HG03571 (cell line): ENCODE measurements at regions not wholly inside any gene's neighbourhood (a gene's known extent, or its start where the extent isn't known, plus 50 kb on each side); places are given as distances from the start of the nearest gene placed in this dataset.
"Not testable (repeated sequence)": the region's sequence is repeated elsewhere in the genome, so short reads cannot be mapped to it uniquely, and the experiment has no call there.

ENCODE experiments used
- ATAC-seq: cut with Tn5 transposase; IDR thresholded peaks from one replicate; pipeline ENCODE4 v1.9.1; 2021; ENCODE audit not compliant: unreplicated experiment

DNA sequence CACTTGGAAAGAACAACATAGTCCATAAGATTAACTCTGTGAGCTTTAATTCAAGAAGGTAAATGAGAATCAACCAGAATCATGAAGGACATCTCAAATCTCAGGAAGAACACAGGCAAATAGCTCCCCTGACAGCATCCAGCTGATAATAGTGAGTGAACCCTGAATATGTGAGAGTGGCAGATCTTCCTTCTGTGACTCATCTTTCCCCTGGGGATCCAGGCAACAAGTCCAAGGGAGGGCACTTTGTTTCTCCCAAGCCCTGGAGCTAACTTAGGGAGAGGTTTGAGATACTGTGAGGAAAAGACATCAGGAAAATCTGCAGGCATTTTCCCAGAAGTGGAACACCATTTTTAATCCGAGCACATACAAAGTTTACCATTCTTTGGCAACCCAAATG is 763.9 kb upstream of the MGAT4C start:
- ATAC-seq: no peak

DNA sequence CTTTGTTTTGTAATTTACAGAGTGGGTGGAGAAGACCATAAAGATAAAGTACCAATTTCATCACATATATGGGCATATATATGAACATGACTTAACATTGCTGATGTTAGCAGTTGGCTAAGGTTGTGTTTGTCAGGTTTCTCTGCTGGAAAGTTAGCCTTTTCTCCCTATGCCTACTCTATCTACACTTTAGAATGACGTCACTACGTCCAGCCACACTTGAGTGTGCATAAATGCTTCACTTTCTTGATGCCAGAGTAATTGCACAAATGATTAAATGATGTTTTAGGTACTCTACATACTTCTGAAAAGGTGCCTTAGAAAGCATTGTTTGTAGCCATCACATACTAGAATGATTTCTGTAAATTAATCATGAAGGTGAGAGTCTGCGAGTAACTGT is 759.2 kb upstream of the MGAT4C start:
- ATAC-seq: no peak

- no peak for ATAC-seq
These were observed 752.7 kb upstream of the MGAT4C start for GRCh38 chr12:87008785-87009384.

DNA sequence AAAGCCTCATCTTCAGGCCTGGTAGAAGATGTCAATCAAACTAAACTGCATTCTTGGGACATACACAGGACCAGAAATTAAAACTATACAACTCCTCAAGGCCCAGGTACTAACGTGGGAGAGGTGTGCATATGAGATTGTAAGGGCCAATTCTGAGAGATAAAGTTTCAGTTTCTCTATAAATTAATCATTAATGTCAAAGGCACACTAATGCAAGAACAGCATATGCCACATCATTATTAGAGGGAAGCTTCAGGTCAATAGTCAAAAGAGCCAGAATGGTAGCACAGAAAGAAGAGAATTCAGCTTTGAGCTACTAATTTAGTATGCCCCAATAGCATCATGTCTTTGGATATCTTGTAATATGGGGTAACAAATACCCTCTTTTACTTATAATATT is 744.9 kb upstream of the MGAT4C start:
- no peak for ATAC-seq

GRCh38 chr12:86985298-86985697 is 729.1 kb upstream of the MGAT4C start:
- no peak for ATAC-seq

DNA sequence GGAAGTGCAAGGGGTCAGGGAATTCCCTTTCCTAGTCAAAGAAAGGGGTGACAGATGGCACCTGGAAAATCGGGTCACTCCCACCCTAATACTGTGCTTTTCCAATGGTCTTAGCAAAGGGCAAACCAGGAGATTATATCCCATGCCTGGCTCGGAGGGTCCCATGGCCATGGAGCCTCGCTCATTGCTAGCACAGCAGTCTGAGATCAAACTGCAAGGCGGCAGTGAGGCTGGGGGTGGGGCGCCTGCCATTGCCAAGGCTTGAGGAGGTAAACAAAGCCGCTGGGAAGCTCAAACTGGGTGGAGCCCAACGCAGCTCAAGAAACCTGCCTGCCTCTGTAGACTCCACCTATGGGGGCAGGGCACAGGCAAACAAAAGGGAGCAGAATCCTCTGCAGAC is 714.4 kb upstream of the MGAT4C start:
- ATAC-seq: not testable (repeated sequence)

DNA sequence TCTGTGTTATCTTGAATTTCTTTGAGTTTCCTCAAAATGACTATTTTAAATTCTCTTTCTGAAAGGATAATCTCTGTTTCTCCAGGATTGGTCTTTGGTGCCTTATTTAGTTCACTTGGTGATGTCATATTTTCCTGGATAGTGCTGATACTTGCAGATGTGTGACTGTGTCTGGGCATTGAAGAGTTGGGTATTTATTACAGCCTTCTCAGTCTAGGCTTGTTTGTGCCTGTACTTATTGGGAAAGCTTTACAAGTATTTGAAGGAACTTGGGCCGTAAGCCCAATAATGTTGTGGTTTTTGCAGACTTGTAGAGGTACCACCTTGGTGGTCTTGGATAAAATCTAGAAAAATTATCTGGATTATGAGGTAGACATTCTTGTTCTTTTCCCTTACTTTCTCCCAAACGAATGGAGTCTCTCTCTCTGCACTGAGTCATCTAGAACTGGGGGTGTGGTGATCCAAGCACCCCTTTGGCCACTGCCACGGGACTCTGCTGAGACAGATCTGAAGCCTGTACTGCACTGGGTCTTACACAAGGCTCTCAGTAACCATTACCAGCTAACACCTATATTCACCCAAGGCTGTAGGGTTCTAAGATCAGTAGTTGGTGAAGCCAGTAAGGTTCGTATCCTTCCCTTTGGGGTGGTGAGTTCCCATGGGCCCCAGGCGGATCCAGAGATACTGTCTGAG is 703.7 kb upstream of the MGAT4C start:
- no peak for ATAC-seq

DNA sequence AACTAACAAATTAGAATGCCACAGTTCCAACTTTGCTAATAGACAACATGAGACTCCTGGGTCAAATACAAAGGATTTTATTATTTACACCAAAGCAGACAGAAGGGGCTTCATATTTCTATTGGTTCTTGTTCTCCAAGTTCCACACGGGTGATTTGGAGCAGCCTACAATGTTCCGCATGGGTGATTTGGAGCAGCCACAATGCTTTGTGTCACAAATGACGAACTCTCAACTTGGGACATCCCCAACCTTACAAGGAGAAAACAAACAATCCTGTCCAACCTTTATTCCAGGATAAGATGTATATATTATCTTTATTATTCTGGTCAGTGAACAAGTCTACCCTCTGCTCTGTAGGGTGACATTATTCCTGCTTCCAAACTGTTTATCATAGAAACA is 694.3 kb upstream of the MGAT4C start:
- ATAC-seq: no peak

DNA sequence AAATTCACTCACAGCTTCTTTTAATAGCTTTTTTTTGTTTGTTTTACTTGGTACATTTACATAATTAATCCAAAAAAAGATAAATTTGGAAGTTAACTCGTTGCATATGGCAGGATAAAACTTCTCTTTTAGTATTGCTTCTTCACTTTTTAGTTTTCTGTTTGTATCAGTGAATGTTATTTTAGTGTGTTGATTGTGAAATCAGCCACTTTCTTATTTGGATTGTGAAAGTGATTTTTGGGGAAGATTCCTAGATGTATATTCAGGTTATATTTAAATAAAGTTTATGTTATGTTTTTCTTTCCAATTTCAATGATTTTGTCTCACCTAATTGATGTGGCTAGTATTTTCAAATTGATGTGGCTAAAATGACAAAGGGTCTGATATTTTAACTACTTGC is 693.9 kb upstream of the MGAT4C start:
- ATAC-seq: no peak

DNA sequence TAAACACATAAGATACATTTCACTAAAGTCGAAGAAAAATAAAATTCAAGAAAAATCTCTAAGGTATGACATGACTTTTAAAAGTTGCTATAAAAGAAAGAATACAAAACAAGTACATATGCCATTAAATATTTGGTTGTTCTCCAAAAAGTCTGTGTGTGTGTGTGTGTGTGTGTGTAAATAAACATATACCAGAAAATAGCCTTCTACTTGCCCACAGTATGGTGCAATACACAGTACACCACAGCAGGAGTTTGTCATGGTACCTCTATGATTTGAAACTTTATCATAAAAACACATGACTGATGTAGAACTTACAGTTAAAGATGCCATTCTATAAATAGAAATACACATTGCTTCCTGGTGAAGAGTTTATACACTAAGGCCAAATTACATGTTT is 692.7 kb upstream of the MGAT4C start:
- no peak for ATAC-seq

GRCh38 chr12:86945685-86946196 is 689.5 kb upstream of the MGAT4C start:
- no peak for ATAC-seq

DNA sequence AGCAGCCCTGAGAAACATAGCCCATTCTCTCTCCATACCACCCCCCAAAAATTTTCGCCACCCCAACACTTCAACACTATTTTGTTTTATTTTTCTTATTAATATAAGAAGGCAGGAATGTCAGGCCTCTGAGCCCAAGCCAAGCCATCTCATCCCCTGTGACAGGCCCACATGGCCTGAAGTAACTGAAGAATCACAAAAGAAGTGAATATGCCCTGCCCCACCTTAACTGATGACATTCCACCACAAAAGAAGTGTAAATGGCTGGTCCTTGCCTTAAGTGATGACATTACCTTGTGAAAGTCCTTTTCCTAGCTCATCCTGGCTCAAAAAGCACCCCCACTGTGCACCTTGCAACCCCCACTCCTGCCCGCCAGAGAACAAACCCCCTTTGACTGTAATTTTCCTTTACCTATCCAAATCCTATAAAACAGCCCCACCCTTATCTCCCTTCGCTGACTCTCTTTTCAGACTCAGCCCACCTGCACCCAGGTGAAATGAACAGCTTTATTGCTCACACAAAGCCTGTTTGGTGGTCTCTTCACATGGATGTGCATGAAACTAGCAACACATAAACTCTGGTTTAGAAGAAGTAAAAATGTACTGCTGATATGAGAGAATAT is 688.1 kb upstream of the MGAT4C start:
- not testable (repeated sequence) for ATAC-seq

DNA sequence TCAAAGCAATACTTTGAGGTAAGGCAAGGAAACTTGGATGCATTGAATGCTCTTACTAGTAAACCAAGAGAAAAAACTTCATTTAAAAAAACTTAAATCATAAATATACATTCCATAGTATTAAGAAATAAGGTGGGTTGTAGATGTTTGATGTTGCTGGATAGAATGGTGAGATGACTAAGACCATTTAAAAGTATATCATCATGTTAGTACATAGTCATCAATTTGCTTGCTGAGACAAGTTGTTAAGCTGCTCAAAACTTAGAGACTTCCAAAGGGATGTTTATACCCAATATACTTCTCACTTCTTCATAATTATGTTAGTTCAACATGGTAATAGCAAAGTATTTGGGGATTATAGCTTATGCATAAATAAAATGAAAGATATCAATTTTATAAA is 675.5 kb upstream of the MGAT4C start:
- no peak for ATAC-seq

DNA sequence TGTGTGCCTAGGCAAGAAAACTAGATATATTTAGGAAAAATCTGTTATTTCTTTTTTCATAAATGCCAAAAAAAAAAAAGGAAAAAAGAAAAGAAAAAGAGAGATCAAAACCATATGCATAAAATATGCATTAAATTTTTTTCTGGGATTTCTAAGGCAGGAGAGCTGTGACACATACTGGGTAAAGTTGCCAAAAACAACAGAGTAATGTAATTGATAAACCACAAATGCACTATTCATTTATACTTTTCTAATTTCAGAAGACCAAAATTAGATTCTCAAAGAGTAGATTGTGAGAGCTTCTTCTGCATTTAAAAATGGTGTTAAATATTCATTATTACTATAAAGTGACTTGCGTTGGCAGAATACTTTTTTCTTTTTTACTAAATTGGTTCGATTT is 673.8 kb upstream of the MGAT4C start:
- no peak for ATAC-seq

GRCh38 chr12:86917121-86917520 is 660.9 kb upstream of the MGAT4C start:
- no peak for ATAC-seq

DNA sequence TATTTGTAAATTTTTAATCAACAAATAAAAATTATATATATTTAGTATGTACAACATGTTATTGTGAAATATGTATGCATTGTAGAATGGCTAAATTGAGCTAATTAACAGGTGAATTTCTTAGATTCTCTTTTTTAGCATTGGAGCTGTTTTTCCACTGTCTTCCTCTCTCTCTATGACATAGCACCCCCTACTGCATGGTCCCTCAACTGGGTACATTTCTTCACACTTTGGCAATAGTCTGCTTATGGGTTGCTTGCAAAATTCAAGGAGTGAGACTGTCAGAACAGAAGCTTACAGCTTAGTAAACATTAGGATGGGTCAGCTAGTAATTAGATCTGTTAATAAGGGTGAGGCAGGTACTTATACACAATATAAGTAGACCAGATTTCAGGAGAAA is 658.5 kb upstream of the MGAT4C start:
- no peak for ATAC-seq

DNA sequence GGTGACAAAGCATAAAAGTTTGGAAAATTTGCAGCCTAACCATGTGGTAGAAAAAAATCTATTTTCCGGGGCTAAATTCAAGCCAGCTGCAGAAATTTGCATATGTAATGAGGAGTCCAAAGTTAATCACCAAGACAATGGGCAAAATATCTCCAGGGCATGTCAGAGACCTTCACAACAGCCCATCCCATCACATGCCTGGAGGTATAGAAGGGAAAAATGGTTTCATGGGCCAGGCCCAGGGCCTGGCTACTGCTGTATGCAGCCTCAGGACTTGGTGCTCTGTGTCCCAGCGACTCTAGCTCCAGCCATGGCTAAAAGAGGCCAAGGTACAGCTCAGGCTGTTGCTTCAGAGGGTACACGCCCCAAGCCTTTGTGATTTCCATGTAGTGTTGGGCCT is 655.8 kb upstream of the MGAT4C start:
- ATAC-seq: no peak

GRCh38 chr12:86903159-86903558 is 647.0 kb upstream of the MGAT4C start:
- ATAC-seq: no peak

- ATAC-seq: no peak
These were observed 604.6 kb upstream of the MGAT4C start for GRCh38 chr12:86860776-86861175.

DNA sequence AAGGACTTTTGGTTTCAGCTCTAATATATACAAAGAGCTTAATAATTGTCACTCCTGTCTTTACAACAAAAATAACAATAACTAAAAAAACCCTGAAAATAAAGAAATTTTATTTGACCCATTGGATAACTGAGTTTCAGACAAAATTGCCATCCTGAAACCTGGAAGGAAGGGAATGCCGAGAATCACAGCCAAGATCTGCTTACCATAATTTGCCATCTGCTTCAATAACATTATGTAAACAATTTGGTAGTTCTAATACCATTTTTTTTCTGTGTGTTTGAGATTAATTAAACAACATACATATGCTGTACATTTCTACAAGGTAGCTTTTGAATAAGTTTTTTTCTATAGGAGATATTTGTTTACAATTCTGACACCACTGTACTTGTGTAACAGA is 596.3 kb upstream of the MGAT4C start:
- ATAC-seq: no peak

GRCh38 chr12:86838711-86839110 is 582.5 kb upstream of the MGAT4C start:
- ATAC-seq: no peak

- ATAC-seq: no peak
These were observed 582.1 kb upstream of the MGAT4C start for GRCh38 chr12:86838260-86838659.
